GM19438 (cell line): ENCODE measurements at regions not wholly inside any gene's neighbourhood (a gene's known extent, or its start where the extent isn't known, plus 50 kb on each side); places are given as distances from the start of the nearest gene placed in this dataset.

Source experiments
- ATAC-seq: cut with Tn5 transposase; IDR thresholded peaks from one replicate; pipeline ENCODE4 v1.9.1; 2021; ENCODE audit warnings: low read depth; ENCODE audit not compliant: unreplicated experiment

GRCh38 chr5:144102979-144103378 lies 67.5 kb downstream of the YIPF5 start:
- no peak for ATAC-seq

GRCh38 chr5:144103611-144104485 lies 66.6 kb downstream of the YIPF5 start:
- ATAC-seq: no peak

GRCh38 chr5:144105371-144105770 lies 65.1 kb downstream of the YIPF5 start:
- ATAC-seq: no peak

DNA sequence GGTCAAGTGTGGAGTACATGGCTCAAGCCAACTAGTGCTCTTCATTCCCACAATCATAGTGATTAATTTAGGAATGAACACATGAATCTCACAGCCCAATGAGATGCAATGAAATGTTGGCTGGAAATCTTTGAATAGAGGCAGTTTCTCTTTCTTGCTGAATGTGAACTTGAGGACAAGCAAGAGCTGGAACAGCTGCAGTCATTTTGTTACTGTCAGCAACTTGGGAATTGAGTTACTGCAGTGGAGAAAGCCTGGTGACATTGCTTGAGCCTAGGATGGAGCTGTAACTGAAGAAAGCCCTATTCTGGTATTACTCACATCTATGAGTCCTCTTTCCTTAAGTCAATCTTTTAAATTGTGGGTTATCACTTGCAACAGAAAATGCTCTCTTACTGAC lies 62.3 kb downstream of the YIPF5 start:
- ATAC-seq: no peak
